SW480 (cell line): ENCODE measurements at regions not wholly inside any gene's neighbourhood (a gene's known extent, or its start where the extent isn't known, plus 50 kb on each side); places are given as distances from the start of the nearest gene placed in this dataset.
"Not testable (repeated sequence)": the region's sequence is repeated elsewhere in the genome, so short reads cannot be mapped to it uniquely, and the experiment has no call there.

ENCODE experiments used
- DNase-seq: peaks from one replicate; pipeline ENCODE4 v3.0.0-alpha.2; 2016; ENCODE audit warnings: low spot score

- no peak for DNase-seq
These were observed 232.6 kb downstream of the VRK1 start for GRCh38 chr14:97029800-97030199.

GRCh38 chr14:97031530-97031929 is 234.3 kb downstream of the VRK1 start:
- DNase-seq, result no peak

GRCh38 chr14:97033556-97034081 is 236.4 kb downstream of the VRK1 start:
- DNase-seq, result no peak

DNA sequence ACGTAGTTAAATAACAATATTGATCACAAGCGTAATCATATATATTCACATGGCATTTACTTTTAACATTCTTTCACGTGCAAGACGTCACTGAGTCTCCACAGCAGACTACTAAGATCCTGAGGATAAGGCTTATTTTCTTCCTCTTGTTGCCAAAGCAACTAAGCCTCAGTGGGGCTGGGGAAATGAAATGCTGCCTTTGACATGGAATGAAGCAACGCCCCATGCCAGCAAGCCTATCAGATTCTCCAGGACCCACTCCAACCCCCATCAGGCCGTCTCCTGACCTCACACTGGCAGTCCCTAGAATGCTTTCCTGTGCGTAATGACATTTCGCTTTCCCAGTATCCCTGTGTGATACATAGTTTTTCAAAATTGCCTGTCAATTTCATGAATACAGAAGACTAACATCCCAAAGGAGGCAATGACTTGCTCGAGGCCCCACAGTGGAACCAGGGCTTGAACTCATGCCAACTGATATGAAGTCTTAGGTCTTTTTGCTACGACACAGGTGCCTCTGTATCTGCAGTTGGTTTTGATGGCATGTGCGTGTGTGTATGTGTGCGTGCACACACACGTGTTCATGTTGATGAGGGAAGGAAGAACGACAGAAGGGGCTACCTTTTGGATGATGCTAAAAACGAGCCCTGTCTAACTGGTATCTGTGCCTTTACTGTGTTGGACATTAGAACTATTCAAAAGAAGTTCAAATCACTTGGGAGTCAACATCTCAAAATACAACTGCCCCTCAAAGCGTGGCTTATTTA is 239.1 kb downstream of the VRK1 start:
- DNase-seq, result no peak

- no peak for DNase-seq
These were observed 242.7 kb downstream of the VRK1 start for GRCh38 chr14:97039717-97040363.

DNA sequence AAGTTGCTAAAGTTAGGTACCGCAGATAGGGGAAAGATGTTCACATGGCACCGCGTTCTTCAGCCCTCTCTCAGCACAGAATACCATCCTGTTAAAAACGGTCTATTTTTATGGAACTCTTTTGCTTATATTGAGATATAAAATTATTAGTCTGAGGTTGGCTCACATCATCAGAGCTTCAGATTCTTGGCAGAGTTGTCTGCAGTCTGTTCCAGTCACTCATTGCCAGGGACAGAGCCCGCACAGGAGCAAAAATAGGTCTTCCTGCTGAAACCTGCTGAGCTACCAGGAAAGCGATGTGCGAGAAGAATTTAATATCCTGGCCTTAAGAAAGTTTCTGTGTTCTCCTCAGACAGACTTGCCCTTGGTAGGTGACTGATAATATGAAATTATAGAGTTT is 249.8 kb downstream of the VRK1 start:
- DNase-seq, result no peak

DNA sequence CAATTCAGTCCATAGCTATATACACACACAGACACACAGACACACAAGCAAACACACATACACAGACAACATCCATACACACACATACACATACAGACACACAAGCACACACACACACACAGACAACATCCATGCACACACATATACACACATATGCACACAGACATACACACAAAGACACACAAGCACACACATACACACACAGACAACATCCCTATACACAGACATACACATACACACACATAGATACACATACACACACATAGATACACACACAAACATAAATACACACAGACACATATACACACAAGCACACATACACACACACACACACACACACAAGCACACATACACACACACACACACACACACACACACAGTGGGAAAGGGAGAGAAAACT is 254.8 kb downstream of the VRK1 start:
- DNase-seq, result no peak

DNA sequence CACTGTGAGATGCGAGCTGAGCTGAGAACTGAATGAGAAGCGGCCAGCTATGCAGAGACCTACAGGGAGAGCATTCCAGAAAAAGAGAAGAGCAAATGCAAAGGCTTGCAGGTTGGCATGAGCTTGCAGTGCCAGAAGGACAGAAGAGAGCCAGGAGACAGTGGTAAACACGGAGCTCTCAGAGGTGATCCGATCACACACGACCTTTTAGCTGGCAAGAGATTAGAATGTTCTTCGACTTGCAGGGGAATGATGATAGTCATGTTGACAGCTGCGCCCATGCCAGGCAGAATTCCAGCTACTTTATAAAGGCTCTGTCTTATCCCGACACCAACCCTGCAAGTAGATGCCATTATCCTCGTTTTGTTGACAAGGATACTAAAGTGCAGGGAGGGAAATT is 256.8 kb downstream of the VRK1 start:
- DNase-seq, result no peak

- DNase-seq, result no peak
These were observed 258.2 kb downstream of the VRK1 start for GRCh38 chr14:97055355-97055754.

GRCh38 chr14:97056086-97056485 is 258.9 kb downstream of the VRK1 start:
- no peak for DNase-seq

GRCh38 chr14:97057238-97058073 is 260.3 kb downstream of the VRK1 start:
- DNase-seq, result no peak

DNA sequence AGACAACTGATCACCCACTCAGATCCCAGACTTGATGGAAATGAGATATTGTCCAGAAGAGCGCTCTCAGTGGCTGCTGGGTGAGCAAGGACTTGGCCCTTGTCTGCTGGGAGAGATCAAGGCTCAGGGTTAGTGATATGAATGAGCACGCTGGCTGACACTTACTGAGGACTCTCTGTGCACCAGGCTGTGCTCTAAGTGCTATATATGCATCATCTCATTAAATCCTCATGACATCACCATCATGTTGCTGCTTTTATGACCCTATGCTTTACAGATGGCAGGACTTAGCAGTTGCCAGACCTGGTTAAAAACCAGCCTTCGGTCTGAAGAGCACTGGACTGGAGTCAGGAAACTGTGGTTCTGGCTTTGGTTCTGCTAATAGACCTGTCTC is 260.9 kb downstream of the VRK1 start:
- no peak for DNase-seq

DNA sequence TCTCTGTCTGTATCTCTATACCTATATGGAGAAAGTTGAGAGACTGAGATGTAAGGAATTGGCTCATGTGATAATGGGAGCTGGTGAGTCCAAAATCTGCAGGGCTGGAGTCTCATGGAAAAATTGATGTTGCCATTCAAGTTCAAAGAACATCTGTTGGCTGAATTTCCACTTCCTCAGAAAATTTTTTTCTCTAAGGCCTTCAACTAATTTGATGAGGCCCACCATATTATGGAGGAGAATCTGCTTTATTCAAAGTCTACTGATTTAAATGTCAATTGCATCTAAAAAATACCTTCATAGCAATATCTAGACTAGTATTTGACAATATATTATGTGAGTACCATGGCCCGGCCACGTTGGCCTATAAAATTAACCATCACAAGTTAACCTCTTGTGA is 261.4 kb downstream of the VRK1 start:
- DNase-seq, result no peak

DNA sequence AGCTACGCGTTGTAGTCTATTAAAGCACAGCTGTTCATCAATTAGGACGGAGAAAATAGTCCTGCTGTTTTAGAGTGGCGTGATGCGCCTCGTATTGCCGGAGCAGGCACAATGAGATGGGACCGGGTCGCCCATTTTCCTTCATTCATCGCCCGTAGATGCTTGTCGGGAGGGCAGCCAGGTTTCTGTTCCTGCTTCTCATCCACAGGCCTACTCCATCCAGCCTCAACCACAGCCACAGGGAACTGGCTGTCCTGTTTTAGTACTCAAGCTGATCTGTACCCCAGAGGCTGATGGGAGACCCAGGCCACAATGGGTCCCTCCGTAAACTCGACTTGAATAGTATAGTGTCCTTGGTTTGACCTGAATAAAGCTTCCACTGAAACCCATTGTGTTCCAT is 264.0 kb downstream of the VRK1 start:
- DNase-seq, result no peak

- no peak for DNase-seq
These were observed 264.5 kb downstream of the VRK1 start for GRCh38 chr14:97061714-97062113.

DNA sequence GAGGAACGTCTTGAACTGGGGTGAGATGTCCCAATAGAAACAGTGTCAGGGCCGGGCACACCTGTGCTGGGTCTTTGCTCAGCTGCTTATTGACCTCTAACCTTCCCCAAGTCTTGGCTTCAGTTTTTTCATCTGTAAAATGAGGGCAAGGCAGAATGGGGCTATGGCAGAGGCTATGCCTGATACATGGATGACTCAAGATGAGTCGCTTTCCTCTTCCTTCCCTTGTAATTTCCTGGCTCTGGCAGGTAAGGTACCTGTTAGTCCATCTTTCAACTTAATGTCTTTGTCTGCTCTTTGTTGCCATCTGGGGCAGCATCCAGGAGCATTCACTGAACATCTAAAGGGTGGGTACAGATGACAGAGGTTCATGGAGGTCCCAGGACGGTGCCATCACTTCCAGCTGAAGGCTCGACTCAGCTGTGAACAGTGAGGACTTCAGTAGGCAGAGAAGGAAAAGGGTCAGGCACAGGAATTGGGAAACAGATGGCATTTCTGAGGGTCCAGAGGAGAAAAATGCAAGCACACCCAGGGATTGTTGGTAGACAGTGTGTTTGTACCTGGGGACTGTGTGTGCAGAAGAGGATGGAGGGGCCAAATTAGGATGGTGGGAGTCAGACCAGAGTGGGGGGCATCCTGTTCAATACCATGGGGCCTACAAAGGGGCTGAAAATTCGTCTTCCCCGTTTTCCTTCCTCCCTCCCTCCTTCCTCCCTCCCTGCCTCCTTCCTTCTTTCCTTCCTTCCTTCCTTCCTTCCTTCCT is 268.3 kb downstream of the VRK1 start:
- DNase-seq, result peak; percentile 8

DNA sequence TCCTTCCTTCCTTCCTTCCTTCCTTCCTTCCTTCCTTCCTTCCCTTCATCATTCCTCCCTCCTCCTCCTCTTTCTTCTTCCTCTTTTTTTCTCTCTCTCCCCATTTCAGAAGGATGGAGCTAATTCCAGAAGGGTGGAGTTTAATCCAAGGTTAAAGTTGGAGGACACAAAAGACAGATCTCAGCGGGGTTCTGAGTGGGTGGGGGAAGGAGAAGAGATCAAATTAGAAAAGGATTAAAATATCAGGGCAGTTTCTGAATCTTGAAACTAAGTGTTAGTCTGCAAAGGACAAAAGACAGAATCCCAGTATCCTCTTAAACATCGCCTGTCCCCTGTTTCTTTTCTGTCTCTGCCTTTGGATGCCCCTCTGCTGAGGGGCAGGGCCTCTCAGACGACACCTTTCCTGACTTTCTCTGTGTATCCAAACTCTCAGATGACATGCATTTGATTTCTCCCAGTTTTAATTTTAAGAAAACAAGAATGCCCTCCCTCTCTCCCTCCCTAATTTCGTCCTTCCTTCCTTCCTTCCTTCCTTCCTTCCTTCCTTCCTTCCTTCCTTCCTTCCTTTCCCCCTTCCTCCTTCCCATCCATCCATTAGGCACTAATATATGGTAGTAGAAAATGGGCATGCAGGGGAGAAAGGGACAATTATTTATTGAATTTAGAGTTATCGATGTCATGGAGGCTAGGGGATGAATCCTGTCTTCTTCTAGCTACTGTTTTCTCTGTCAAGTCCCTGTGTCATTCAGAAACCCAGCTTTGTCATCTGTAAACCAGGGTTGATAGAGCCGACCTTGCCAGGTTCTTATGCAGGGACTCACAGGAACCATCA is 269.1 kb downstream of the VRK1 start:
- DNase-seq, result no peak

- not testable (repeated sequence) for DNase-seq
These were observed 271.1 kb downstream of the VRK1 start for GRCh38 chr14:97068293-97068692.

GRCh38 chr14:97070259-97070658 is 273.1 kb downstream of the VRK1 start:
- DNase-seq, result no peak

GRCh38 chr14:97071177-97071576 is 274.0 kb downstream of the VRK1 start:
- no peak for DNase-seq

DNA sequence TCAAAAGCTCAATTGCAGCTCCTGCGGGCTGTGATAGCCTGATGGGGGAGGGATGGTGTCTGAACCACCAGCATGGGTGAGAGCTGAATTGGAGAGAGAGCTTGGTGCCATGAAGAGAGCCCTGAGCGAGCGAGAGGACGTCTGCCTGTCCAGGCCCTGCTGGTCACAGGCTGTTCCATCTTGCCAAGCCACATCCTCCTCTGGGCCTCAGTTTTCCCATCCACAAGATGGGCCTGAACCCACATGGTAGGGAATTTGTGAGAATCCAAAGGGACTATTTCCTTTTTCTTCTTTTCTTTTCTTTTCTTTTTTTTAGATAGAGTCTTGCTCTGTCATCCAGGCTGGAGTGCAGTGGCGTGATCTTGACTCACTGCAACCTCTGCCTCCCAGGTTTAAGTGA is 276.4 kb downstream of the VRK1 start:
- DNase-seq, result no peak
